KMS-11 (cell line): ENCODE measurements at regions not wholly inside any gene's neighbourhood (a gene's known extent, or its start where the extent isn't known, plus 50 kb on each side); places are given as distances from the start of the nearest gene placed in this dataset.

Experiments
- H2AFZ ChIP-seq: fragments of 200-600 bp; sonication (generic); 2 replicates; pipeline ENCODE4 v1.6.1; 2016; ENCODE audit warnings: antibody characterized with exemption, mixed run types, low read depth
- H3K27ac ChIP-seq: fragments of 200-600 bp; sonication (generic); 2 replicates; pipeline ENCODE4 v1.6.1; 2016; ENCODE audit warnings: mild to moderate bottlenecking, mixed run types
- H3K27me3 ChIP-seq: fragments of 200-600 bp; sonication (generic); 2 replicates; pipeline ENCODE4 v1.6.1; 2017; ENCODE audit warnings: mild to moderate bottlenecking, low read depth, mixed run types, moderate library complexity; ENCODE audit not compliant: insufficient read depth
- H3K36me3 ChIP-seq: fragments of 200-600 bp; sonication (generic); 2 replicates; pipeline ENCODE4 v1.6.1; 2017; ENCODE audit warnings: mild to moderate bottlenecking, mixed run types; ENCODE audit not compliant: insufficient read depth
- H3K4me1 ChIP-seq: fragments of 200-600 bp; sonication (generic); 2 replicates; pipeline ENCODE4 v1.6.1; 2016; ENCODE audit warnings: mild to moderate bottlenecking, low read depth, mixed run types; ENCODE audit not compliant: poor library complexity, severe bottlenecking
- H3K4me2 ChIP-seq: fragments of 200-600 bp; sonication (generic); 2 replicates; pipeline ENCODE4 v1.7.0; 2016; ENCODE audit warnings: mild to moderate bottlenecking, mixed run types
- H3K4me3 ChIP-seq: fragments of 200-600 bp; sonication (generic); IDR thresholded peaks from 2 replicates; pipeline ENCODE4 v1.6.1; 2017; ENCODE audit warnings: low read depth, low read length, mixed read lengths; ENCODE audit not compliant: insufficient read depth
- H3K79me2 ChIP-seq: fragments of 200-600 bp; sonication (generic); 2 replicates; pipeline ENCODE4 v1.6.1; 2016; ENCODE audit warnings: low read depth, mixed run types; ENCODE audit not compliant: insufficient read depth
- H3K9ac ChIP-seq: fragments of 200-600 bp; sonication (generic); 2 replicates; pipeline ENCODE4 v1.6.1; 2016; ENCODE audit warnings: mild to moderate bottlenecking, mixed run types
- H4K20me1 ChIP-seq: fragments of 200-600 bp; sonication (generic); 2 replicates; pipeline ENCODE4 v1.6.1; 2016; ENCODE audit warnings: mild to moderate bottlenecking, mixed run types; ENCODE audit not compliant: insufficient read depth
- CTCF ChIP-seq: fragments of 200-600 bp; sonication (generic); conservative IDR thresholded peaks from 2 replicates; pipeline ENCODE4 v1.6.1; 2017; ENCODE audit warnings: low read depth, mild to moderate bottlenecking, antibody characterized with exemption, low read length, moderate library complexity, mixed read lengths

- Histone ChIP-seq H4K20me1 (no peaks in the 10 kb centered on the region), H3K4me2 (no peak overlapping the region), H3K4me1 (no peaks in the 10 kb centered on the region), H3K36me3 (no peaks in the 10 kb centered on the region), H3K4me3 (no peak overlapping the region), H3K9ac (no peak overlapping the region), H3K79me2 (no peaks in the 10 kb centered on the region), H3K27me3 (no peaks in the 10 kb centered on the region), H3K27ac (no peak overlapping the region), H2AFZ (no peak overlapping the region)
- no peak for TF ChIP-seq CTCF
Observed at GRCh38 chr10:121185816-121186455, 334.8 kb downstream of the WDR11 start.

GRCh38 chr10:121187391-121187790 is 336.2 kb downstream of the WDR11 start:
- no peak for TF ChIP-seq CTCF
- Histone ChIP-seq H3K36me3 (no peaks in the 10 kb centered on the region), H4K20me1 (no peaks in the 10 kb centered on the region), H3K27ac (no peak overlapping the region), H3K4me3 (no peak overlapping the region), H3K9ac (no peak overlapping the region), H2AFZ (no peak overlapping the region), H3K4me2 (no peak overlapping the region), H3K79me2 (no peaks in the 10 kb centered on the region), H3K4me1 (no peaks in the 10 kb centered on the region), H3K27me3 (no peaks in the 10 kb centered on the region)

GRCh38 chr10:121188005-121188404 is 336.8 kb downstream of the WDR11 start:
- Histone ChIP-seq H3K4me1 (no peaks in the 10 kb centered on the region), H4K20me1 (no peaks in the 10 kb centered on the region), H3K4me2 (no peak overlapping the region), H3K4me3 (no peak overlapping the region), H2AFZ (no peak overlapping the region), H3K9ac (no peak overlapping the region), H3K79me2 (no peaks in the 10 kb centered on the region), H3K27ac (no peak overlapping the region), H3K27me3 (no peaks in the 10 kb centered on the region), H3K36me3 (no peaks in the 10 kb centered on the region)
- no peak for TF ChIP-seq CTCF

- no peaks in the 10 kb centered on the region for H3K79me2 ChIP-seq
- no peaks in the 10 kb centered on the region for H4K20me1 ChIP-seq
- no peak overlapping the region for H3K9ac ChIP-seq
- no peak overlapping the region for H3K4me3 ChIP-seq
- H3K27me3 ChIP-seq, result no peaks in the 10 kb centered on the region
- H3K36me3 ChIP-seq, result no peaks in the 10 kb centered on the region
- no peaks in the 10 kb centered on the region for H3K4me1 ChIP-seq
- H3K4me2 ChIP-seq, result no peak overlapping the region
- no peak for TF ChIP-seq CTCF
- H2AFZ ChIP-seq, result no peak overlapping the region
- no peak overlapping the region for H3K27ac ChIP-seq
Observed at GRCh38 chr10:121189066-121189465, 337.9 kb downstream of the WDR11 start.
